ENCODE measurements at regions not wholly inside any gene's neighbourhood (a gene's known extent, or its start where the extent isn't known, plus 50 kb on each side); places are given as distances from the start of the nearest gene placed in this dataset.

- TF ChIP-seq, protein P1, sequence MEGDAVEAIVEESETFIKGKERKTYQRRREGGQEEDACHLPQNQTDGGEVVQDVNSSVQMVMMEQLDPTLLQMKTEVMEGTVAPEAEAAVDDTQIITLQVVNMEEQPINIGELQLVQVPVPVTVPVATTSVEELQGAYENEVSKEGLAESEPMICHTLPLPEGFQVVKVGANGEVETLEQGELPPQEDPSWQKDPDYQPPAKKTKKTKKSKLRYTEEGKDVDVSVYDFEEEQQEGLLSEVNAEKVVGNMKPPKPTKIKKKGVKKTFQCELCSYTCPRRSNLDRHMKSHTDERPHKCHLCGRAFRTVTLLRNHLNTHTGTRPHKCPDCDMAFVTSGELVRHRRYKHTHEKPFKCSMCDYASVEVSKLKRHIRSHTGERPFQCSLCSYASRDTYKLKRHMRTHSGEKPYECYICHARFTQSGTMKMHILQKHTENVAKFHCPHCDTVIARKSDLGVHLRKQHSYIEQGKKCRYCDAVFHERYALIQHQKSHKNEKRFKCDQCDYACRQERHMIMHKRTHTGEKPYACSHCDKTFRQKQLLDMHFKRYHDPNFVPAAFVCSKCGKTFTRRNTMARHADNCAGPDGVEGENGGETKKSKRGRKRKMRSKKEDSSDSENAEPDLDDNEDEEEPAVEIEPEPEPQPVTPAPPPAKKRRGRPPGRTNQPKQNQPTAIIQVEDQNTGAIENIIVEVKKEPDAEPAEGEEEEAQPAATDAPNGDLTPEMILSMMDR (conservative IDR thresholded peaks at IDR 0.05; ENCODE audit: low read length) = no peak
- TF ChIP-seq EZH2phosphoT487 (IDR thresholded peaks at IDR 0.05; ENCODE audit: borderline replicate concordance) = no peak
Observed at GRCh38 chr7:46205478-46205877, 284.4 kb upstream of the IGFBP3 start.
